NCI-H2029 (cell line): ENCODE measurements at regions not wholly inside any gene's neighbourhood (a gene's known extent, or its start where the extent isn't known, plus 50 kb on each side); places are given as distances from the start of the nearest gene placed in this dataset.
"Not testable (repeated sequence)": the region's sequence is repeated elsewhere in the genome, so short reads cannot be mapped to it uniquely, and the experiment has no call there.

Experiments
- DNase-seq: peaks from one replicate; lab custom pipeline; 2025; lab: John Stamatoyannopoulos, UW

DNA sequence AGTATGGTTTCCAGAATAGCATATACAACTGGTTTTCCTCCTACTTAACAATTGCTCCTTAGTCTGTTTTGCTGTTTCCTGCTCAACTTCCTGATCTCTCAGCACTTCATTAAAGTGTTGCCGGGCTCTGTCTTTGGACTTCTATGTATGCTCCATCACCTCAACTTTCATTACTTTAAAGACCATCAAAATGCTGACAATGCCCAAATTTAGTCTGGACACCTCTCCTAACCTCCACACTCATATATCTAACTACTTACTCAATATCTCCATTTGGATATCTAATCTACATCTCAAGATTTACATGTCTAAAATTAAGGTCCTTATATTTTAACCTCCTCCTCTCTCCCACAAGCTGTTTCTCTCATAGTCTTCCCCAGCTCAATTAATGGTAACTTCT lies 54.4 kb upstream of the LGR5 start:
- no peak for DNase-seq

DNA sequence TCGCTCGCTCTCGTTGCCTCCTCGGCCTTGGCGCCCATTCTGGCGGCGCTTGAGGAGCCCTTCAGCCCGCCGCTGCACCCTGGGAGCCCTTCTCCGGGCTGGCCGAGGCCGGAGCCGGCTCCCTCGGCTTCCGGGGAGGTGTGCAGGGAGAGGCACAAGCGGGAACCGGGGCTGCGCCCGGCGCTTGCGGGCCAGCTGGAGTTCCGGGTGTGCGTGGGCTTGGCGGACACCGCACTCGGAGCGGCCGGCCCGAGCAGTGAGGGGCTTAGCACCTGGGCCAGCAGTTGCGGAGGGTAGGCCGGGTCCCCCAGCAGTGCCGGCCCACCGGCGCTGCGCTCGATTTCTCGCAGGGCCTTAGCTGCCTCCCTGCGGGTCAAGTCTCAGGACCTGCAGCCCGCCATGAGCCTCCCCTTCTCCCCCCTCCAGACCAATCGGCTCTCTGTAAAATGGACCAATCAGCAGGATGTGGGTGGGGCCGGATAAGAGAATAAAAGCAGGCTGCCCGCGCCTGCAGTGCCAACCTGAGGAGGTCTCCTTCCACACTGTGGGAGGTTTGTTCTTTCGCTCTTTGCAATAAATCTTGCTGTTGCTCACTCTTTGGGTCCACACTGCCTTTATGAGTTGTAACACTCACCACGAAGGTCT lies 62.8 kb upstream of the LGR5 start:
- not testable (repeated sequence) for DNase-seq

DNA sequence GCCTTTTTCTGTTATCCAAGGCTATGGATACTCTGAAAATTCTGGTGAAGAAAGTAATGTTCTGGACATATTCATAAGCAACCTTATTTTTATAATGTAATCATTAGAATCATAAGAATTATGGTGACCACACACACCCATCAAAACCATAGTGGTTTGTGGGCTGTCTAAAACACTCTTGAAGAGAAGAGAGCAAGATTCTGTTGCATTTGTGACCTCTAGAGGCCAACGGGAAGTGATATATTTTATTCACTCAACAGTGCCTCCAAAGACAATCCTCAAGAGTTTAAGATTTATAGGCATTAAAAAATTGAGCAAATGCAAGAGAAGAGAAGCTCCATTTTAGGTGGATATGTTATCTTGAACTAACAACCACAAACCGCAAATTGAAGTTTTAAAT lies 68.5 kb upstream of the LGR5 start:
- no peak for DNase-seq

DNA sequence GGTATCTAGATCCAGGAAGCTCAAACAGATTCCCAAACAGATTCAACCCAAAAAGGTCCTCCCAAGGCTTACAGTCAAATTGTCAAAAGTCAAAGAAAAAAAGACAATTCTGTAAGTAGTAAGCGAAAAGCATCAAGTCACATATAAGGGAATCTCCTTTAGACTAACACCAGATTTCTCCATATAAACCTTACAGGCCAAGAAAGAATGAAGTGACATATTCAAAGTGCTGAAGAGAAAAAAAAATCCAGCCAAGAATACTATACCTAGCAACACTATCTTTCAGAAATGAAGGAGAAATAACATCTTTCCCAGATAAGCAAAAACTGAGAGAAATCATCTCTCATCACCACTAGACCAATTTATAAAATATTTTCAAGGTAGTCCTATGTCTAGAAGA lies 79.6 kb upstream of the LGR5 start:
- DNase-seq, result no peak

DNA sequence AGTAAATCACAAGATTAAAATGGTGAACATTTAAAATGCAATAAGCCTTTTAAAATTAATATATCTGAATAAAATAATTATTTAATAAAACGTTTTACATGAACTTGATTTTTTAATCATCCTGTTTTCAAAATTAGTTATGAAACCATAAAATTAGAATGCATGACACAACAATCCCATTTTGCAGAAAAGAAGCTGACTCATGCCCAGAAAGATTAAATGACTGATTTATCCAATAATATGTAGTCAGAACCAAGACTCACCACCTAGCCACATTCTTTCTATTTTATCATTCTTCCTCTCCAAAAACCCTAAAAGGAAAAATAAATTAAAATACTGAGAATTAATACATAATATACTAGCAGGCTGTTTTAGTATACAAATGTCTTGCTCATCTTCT lies 83.0 kb upstream of the LGR5 start:
- no peak for DNase-seq

DNA sequence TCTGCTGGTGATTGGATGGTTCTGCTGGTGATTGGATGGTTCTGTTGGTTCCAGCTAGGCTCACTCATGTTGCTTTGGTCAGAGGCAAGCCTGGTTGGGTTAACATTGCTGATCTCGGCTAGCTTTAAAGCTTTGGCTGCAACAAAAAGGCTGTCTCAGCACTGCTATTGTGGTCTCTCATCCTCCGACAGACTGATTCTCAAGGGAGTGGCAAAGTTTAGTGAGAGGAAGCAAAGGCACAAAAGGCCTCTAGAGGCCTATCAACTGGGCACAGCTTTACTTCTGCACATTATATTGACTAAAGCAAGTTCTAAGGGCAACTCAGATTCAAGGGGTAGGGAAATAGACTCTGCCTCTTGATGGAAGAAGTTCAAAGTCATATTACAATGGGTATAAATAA lies 84.7 kb upstream of the LGR5 start:
- no peak for DNase-seq

DNA sequence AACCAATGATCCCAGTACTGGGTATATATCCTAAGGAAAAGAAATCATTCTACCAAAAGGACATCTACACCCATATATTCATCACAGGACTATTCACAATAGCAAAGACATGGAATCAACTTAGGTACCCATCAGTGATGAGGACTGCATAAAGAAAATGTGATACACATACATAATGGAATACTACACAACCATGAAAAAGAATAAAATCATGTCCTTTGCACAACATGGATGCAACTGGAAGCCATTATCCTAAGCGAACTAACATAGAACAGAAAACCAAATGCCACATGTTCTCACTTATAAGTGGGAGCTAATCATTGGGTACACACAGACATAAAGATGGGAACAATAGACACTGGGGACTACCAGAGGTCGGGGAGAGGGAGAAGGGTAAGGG lies 86.0 kb upstream of the LGR5 start:
- no peak for DNase-seq

DNA sequence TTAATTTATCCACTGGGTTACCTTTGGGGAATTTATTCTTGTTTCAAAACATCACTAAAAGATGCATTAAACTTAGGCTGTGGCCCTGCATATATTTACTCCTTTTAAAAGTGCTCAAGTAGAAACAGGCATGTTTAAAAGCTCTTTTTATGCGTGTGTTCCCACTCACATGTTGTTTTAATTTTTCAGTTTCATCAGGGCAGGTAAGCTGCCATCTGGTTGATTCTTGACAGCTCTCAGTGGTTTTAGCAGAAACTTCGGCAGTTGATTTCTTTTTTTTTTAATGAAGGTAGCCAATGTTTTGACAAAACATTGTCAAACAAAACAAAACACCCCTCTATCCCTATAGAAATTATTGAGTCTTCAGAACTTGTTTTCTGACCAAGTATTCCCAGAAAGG lies 89.6 kb upstream of the LGR5 start:
- no peak for DNase-seq

DNA sequence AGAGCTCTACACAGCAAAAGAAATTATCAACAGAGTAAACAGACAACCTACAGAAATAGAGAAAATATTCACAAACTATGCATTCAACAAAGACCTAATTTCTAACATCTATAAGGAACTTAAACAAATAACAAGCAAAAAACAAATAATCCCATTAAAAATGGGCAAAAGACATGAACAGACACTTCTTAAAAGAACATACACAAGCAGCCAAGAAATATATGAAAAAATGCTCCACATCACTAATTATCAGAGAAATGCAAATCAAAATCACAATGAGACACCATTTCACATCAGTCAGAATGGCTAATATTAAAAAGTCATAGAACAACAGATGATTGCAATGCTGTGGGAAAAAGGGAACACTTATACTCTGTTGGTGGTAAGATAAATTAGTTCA lies 100.7 kb upstream of the LGR5 start:
- no peak for DNase-seq

DNA sequence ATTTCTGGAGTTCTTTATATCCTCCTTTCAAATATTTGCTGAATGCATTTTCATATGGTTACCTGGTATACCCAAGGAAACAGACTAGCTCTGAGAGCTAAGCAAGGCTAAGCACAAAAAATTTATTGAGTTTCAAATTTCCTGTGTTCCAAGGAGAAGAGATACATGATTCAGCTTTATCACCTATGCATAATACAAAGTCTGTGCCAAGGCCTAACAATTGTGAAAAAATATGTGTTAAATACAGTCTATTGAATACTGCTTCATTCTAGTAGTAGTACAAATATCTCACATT lies 103.7 kb upstream of the LGR5 start:
- DNase-seq, result no peak

DNA sequence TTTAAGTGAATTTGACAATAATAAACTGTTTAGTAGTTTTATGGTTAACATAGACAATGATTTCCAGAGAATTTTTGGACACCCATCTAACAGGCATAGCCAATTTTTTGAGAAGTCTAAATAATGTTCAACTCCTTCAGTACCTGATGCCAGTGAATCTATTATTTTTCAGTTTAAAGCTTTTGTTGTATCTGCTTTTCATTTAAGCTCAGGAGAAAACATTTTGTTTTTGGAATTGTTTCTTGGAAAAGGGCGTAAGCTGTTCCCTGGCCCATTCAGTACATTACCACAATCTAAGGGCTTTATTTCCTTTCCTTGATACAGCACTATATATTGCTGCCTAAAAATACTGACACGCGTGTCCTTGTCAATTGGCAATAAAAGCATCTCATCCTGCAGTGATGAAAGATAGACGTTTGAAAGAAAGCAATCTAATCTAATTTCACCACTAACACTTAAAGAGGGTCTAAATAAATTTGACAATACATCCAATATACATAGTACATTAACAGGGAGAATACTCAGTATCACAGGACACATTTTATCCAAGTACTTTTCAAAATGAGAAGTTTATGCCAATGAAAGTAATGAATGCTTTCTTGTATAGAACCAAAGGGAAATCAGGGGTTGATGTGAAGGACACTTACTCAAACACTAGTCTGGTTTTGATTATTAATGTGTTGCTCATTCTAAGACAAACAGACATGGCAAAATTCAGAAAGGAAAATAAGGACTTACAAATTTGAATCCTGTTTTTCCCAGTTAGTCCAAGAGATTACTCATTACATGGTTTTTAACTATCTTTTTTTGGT lies 104.2 kb upstream of the LGR5 start:
- DNase-seq, result no peak

DNA sequence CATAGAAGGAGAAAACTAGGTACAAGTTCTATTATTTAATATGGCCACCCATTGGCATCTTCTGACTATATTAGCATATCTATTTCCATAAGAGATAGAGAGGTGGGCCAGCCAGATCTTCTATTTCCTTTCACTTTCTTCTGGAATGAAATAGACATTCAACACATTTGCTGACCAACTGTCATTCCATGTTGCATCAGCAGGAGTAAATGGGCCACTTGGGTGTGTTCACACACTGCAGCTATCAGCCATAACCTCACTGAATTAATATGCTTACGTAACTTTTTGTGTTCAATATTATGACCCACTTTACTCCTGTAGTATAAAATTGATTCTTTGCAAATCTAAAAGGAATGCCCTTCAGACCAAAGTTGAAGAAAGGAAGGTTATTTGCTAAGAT lies 106.2 kb upstream of the LGR5 start:
- DNase-seq, result no peak

DNA sequence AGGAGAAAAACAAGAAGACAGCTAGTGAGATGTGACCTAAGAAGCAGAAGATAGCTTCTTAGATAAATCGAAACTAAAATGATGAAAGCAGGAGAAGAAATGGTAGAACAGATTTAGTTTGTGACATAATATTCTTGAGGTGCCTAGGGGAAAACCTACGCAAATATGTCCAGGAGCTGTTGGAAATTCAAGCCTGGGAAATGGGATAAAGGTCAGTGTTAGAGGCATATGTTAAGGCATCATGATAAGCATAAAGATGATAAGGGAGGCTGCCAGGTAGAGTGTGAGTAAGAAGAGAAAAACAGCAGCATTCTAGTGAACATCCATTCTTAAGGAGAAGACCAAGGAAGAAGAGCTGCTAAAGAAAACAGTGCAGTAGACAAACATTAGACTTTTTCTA lies 109.6 kb upstream of the LGR5 start:
- no peak for DNase-seq

DNA sequence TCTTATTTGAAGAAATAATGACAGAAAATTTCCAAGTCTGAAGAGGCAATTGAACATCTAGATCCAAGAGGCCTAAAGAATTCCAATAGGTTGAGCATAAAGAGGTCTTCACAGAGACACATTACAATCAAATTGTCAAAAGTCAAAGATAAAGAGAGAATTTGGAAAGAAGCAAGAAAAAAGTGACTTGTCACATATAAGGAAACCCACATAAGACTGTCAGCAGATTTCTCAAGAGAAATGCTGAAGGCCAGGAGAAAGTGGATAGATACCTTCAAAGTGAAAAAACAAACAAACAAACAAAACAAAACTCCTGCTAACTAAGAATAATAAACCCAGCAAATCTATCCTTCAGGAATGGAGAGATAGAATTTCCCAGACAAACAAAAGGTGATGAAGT lies 118.1 kb upstream of the LGR5 start:
- DNase-seq, result no peak

DNA sequence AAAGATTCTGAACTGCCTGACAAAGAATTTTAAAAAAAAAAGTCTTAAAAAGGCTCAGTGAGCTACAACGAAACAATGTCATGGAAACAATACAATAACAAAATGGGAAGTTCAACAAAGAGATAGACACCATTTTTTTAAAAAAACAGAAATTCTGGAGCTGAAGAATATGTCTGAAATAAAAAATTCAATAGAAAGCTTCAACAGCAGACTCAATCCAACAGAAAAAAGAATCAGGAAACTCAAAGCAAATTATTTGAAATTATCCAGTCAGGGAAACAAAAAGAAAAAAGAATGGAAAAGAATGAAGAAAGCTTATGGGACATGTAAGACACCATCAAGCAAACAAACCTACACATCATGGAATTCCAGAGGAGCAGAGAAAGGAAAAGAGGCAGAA lies 118.5 kb upstream of the LGR5 start:
- no peak for DNase-seq

DNA sequence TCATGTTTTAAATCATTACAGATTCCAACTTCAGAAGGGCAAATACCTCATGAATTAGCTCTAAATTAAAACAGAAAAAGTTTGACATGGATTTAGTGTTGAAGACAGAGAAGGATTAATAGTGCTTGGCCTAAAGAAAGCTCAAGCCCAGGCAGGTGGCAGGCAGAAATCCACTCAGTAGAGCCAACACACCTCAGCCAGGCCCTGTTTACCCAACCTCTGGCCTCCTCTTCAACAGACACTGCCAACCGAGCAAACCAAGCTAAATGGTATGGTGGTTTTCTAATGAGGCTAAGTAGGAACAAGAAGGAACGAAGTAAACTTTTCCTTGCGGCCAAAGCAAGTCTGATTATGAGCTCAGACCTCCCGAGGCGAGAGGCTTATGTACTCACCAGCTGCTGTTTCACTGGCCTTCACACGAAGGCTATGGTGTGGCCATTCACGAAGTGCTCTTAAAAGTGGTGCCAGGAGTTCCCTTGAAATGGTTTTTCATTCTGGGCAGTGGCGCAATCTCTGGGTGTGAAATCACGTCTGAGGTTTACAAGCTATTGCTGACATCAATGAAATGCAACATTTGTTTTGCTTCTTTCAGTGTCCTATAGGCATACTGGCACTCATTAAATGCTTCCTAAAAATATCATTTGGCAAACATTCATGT lies 124.1 kb upstream of the LGR5 start:
- no peak for DNase-seq

DNA sequence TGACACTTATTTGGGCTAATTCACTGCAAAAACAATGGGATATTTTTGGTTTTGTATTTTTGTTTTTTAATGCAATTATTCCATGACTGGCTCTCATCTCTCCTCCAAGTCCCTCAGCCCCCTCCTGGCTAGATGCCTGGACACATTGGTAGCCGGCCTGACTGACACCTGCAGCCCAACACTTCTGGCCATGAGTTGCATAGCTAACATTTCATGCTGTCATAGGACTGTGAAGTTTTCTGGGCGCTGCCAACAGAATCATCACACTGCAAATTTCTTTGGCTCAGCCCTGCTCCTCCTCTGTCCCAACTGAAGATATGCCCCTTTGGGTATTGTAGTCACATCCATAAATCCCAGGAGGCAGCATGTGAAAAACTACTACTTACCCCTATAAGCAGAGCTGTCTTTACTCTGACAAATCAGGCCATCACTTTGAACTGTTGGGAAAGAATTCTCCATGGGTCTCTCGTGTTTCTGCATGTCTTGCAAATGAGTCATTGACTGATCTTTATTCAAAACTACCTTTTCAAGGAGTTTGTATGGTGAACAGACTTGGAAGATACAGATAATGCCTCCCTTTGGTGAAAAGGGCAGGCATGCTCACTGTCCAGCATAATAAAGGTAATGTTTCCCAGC lies 126.7 kb upstream of the LGR5 start:
- no peak for DNase-seq

DNA sequence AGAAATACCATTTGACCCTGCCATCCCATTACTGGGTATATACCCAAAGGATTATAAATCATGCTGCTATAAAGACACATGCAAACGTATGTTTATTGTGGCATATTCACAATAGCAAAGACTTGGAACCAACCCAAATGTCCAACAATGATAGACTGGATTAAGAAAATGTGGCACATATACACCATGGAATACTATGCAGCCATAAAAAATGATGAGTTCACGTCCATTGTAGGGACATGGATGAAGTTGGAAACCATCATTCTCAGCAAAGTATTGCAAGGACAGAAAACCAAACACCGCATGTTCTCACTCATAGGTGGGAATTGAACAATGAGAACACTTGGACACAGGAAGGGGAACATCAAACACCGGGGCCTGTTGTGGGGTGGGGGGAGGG lies 128.0 kb upstream of the LGR5 start:
- not testable (repeated sequence) for DNase-seq

DNA sequence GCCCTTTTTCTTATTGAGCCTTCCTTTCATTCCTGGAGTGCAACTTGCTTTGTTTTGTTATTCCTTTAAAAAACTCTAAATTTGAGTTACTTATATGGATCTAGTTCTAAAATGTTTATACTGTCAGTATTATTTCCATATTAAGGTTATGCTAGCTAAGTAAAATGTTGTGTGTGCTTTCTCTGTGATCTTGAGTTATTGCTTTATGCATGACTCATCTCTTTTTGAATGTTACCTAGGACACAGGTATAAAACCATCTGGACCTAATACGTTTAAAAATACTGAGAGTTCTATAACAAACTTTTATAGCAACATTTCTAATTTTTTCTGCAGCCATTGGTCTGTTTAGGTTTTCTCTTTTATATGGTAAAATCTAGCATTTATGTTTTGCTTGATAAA lies 132.8 kb upstream of the LGR5 start:
- DNase-seq, result no peak

DNA sequence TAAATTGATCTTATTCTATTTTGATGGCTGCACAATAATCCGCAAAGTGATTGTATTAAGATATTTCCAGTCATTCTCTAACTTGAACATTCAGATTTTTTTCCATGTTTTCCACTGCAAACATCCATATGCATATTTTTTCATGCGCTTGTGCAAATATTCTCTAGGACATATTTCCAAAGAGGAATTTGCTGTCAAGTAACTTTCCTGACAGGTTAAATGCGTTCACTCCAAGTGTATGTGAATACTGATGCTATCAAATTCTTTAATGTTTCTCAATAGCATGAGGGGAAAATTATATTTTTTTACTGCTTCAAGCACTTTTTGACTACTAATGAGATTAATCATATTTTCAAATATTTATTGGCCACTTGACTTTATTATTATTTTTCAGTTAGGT lies 135.3 kb upstream of the LGR5 start:
- no peak for DNase-seq

DNA sequence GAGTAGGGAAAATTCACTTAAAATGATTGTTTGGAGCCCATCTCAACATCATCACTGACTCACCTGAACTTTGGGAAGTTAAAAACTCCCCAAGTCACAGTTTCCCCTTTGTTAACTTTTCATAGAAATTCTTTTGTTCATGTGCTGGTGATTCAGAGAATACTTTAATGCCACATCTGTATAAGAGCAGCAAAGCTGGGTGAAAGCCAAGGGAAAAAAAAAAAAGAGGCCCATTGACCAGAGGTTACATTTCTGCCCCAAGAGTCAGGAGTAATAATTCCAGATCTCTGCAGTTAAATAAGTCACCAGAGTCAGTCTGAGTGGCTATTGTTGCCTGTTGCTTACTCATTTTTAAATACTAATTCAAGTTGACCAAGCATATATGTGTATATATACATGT lies 136.4 kb upstream of the LGR5 start:
- no peak for DNase-seq

DNA sequence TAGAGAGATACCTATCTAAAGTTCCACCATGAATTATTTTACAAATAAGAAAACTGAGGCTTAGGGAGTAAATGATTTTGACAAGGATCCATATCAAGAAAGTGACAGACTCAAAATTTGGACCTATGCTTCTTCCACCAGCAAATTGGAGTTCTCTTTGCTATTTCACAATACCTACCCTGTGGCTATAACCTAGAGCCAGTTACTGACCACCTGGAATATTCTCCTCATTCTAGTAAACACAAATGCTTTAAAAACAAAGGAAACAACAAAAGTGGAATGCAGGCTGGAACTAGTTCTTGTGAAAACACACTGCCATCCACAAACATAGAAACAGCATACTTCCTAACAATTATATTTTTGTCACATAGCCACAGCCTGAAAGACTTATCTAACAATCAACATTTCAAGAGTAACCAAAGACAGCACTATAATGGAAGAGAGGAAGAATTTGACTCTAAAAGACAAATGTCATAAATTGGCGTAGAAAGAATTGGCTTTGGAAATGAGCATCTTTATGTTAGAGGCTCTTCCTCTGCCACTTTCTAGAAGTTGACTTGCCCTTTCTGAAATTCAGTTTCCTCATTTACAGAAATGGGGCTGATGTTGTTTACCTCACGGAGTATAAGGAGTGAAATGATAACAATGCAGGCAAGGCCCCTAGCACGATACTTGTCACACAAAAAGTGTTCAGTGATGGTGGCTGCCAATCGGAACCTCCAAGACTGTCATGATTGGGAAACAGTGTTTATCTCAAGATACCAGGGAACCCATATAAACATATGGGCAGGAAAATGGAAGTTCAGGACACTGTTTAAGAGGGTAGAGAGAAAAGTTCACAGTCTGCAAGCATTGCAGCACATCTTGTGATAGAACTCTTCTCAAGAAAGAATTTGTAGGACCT lies 138.6 kb upstream of the LGR5 start:
- no peak for DNase-seq
